ENCODE measurements at regions not wholly inside any gene's neighbourhood (a gene's known extent, or its start where the extent isn't known, plus 50 kb on each side); places are given as distances from the start of the nearest gene placed in this dataset.

DNA sequence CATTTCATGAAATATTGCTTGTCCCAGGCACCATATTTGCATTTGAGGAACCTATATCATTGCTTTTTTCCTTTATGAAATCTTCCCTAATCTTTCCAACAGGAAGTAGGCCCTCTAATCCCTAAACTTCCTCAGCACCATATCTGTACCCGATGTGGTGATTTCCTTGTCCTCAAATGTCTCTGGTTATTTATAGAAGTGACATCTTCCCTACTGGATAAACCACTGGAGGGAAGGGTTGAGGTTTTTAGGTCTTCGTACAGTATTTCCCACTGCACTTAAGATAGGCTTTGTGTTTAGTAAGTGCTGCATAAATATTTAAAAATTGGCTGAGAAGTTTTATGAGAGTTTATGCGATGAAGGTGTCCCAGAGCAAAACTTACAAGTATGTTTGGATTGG is 54.9 kb upstream of the TMEM170B start:
- no peak overlapping the region for H3K27ac ChIP-seq
- H3K36me3 ChIP-seq = no peaks in the 10 kb centered on the region
- no peak for DNase-seq
- H3K27me3 ChIP-seq = no peaks in the 10 kb centered on the region
- H3K9me3 ChIP-seq = no peaks in the 10 kb centered on the region
- no peak overlapping the region for H3K4me3 ChIP-seq
- no peak for TF ChIP-seq POLR2A (IDR thresholded peaks at IDR 0.05)
- TF ChIP-seq, protein P1, sequence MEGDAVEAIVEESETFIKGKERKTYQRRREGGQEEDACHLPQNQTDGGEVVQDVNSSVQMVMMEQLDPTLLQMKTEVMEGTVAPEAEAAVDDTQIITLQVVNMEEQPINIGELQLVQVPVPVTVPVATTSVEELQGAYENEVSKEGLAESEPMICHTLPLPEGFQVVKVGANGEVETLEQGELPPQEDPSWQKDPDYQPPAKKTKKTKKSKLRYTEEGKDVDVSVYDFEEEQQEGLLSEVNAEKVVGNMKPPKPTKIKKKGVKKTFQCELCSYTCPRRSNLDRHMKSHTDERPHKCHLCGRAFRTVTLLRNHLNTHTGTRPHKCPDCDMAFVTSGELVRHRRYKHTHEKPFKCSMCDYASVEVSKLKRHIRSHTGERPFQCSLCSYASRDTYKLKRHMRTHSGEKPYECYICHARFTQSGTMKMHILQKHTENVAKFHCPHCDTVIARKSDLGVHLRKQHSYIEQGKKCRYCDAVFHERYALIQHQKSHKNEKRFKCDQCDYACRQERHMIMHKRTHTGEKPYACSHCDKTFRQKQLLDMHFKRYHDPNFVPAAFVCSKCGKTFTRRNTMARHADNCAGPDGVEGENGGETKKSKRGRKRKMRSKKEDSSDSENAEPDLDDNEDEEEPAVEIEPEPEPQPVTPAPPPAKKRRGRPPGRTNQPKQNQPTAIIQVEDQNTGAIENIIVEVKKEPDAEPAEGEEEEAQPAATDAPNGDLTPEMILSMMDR (IDR thresholded peaks at IDR 0.05) = no peak
- peak in 1 of 4 donors; percentile 38 for ATAC-seq
- H3K4me1 ChIP-seq = no peaks in the 10 kb centered on the region
- intact Hi-C loops (cut with DNase I) = no loop called here
- 52% methylated on average over 3 of the region's 3 CpGs for WGBS (ENCODE audit: insufficient coverage, low coverage, low lambda C conversion rate, missing lambda C conversion rate)

DNA sequence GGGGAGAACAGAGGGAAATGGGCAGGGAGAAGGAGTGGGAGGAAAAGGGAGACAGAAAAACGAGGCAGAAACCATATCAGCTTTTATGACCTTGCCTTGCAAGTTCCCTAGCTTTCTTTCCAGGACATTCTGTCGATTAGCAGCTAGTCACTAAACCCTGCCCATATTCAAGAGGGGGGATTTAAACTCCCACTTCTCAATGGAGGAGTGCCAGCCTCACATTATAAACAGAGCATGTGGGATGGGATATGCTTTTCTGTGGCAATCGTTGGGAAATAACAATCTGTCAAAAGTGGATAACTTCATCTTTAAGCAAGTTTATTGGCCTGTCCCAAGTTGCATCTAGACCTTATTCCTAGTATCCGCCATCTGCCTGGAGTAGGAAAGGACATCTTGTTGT is 57.0 kb upstream of the TMEM170B start:
- no peaks in the 10 kb centered on the region for H3K9me3 ChIP-seq
- H3K27ac ChIP-seq = no peak overlapping the region
- H3K4me1 ChIP-seq = no peaks in the 10 kb centered on the region
- no peak for DNase-seq
- H3K36me3 ChIP-seq = no peaks in the 10 kb centered on the region
- no peak overlapping the region for H3K4me3 ChIP-seq
- TF ChIP-seq POLR2A (IDR thresholded peaks at IDR 0.05) = no peak
- TF ChIP-seq, protein P1 (IDR thresholded peaks at IDR 0.05) = no peak
- intact Hi-C loops (cut with DNase I) = no loop called here
- ATAC-seq = no peak
- H3K27me3 ChIP-seq = no peaks in the 10 kb centered on the region
- WGBS (ENCODE audit: insufficient coverage, low coverage, low lambda C conversion rate, missing lambda C conversion rate) = 60% methylated on average over 4 of the region's 4 CpGs

DNA sequence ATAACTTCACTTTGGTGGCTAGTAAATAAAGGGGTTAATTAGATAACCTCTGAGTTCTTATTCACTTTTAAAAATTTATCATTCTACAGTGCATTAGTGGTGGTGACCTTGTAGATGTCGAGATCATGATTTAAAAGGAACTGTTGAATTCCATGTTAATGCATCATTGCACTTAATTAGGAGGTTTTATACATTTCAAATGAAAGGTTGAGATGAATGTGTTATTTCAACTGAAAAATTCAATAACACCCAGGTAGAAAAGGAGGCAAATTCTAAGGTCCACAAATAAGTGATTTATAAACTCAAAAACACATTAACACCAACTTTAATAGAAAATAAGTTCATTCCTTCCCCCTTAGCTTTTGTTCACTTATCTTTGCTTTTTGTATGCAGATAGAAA is 58.3 kb upstream of the TMEM170B start:
- TF ChIP-seq, protein P1 (IDR thresholded peaks at IDR 0.05) = no peak
- TF ChIP-seq POLR2A (IDR thresholded peaks at IDR 0.05) = no peak
- Histone ChIP-seq H3K4me3 (no peak overlapping the region), H3K9me3 (no peaks in the 10 kb centered on the region), H3K27ac (no peak overlapping the region), H3K4me1 (no peaks in the 10 kb centered on the region), H3K27me3 (no peaks in the 10 kb centered on the region), H3K36me3 (no peaks in the 10 kb centered on the region)
- WGBS (ENCODE audit: insufficient coverage, low coverage, low lambda C conversion rate, missing lambda C conversion rate) = 52% methylated on average over 1 of the region's 1 CpG
- DNase-seq = no peak
- ATAC-seq = no peak
- intact Hi-C loops (cut with DNase I) = no loop called here

DNA sequence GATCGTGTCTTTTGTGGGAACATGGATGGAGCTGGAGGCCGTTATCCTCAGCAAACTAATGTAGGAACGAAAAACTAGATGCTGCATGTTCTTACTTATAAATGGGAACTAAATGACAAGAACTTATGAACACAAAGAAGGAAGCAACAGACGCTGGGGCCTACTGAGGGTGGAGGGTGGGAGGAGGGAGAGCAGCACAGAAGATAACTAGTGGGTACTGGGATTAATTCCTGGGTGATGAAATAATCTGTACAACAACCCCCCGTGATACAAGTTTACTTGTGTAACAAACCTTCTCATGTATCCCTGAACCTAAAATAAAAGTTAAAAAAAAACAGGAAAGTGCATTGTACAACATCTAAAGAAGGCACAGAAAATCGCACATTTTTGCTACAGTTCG is 59.0 kb upstream of the TMEM170B start:
- DNase-seq (no peak), ATAC-seq (no peak)
- no peaks in the 10 kb centered on the region for H3K4me1 ChIP-seq
- H3K27ac ChIP-seq = no peak overlapping the region
- no peaks in the 10 kb centered on the region for H3K9me3 ChIP-seq
- 66% methylated on average over 6 of the region's 7 CpGs for whole genome bisulfite sequencing (ENCODE audit: insufficient coverage, low coverage, low lambda C conversion rate, missing lambda C conversion rate)
- no peak for TF ChIP-seq POLR2A (IDR thresholded peaks at IDR 0.05)
- TF ChIP-seq, protein P1 (IDR thresholded peaks at IDR 0.05) = no peak
- no peak overlapping the region for H3K4me3 ChIP-seq
- no peaks in the 10 kb centered on the region for H3K36me3 ChIP-seq
- intact Hi-C loops (cut with DNase I) = no loop called here
- no peaks in the 10 kb centered on the region for H3K27me3 ChIP-seq

DNA sequence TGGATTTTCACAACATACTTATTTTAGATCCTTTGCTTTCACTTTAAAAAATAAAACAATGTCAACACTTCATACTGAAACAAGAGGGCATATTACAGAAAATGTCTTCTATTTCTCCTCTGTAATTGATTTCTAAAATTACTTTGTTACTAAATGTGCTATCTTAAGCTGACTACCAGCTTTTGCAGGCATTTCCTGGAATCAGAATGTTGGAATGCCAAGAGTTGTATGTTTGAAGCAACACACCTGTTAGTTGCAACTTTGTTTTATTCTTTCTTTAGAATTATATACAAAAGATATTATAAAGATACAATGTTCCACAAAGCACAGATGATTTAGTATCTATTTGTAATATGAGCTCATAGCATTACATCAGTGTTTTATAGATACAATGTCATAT is 62.5 kb upstream of the TMEM170B start:
- ATAC-seq = no peak
- intact Hi-C loops (cut with DNase I) = no loop called here
- no peak overlapping the region for H3K27ac ChIP-seq

More for the DNA sequence above, 62.5 kb upstream of the TMEM170B start:
- H3K4me1 ChIP-seq = no peaks in the 10 kb centered on the region
- H3K9me3 ChIP-seq = no peaks in the 10 kb centered on the region
- H3K4me3 ChIP-seq = no peak overlapping the region
- H3K36me3 ChIP-seq = no peaks in the 10 kb centered on the region
- no peaks in the 10 kb centered on the region for H3K27me3 ChIP-seq
- no peak for DNase-seq
- TF ChIP-seq, protein P1 (IDR thresholded peaks at IDR 0.05) = no peak
- TF ChIP-seq POLR2A (IDR thresholded peaks at IDR 0.05) = no peak
